Aorta (tissue), 5 donors: ENCODE measurements at regions not wholly inside any gene's neighbourhood (a gene's known extent, or its start where the extent isn't known, plus 50 kb on each side); places are given as distances from the start of the nearest gene placed in this dataset.
"Not testable (repeated sequence)": the region's sequence is repeated elsewhere in the genome, so short reads cannot be mapped to it uniquely, and the experiment has no call there.

Source experiments
- ATAC-seq: fragments of 200-7000 bp; cut with Tn5 transposase; one replicate; pipeline ENCODE4 v1.9.1; 2022; ENCODE audit warnings: moderate library complexity; ENCODE audit not compliant: low FRiP score
- DNase-seq, 2 donors: peaks; one replicate each; pipeline ENCODE4 v3.0.0-alpha.2; 2020
- H3K27ac ChIP-seq, 2 donors: one replicate each; pipeline ENCODE4 v1.5.1; 2013; ENCODE audit warnings: low read length in 2 of 2, mild to moderate bottlenecking in 2 of 2, moderate library complexity in 2 of 2, control low read depth in 1 of 2, inconsistent platforms in 1 of 2, low read depth in 1 of 2
- H3K27me3 ChIP-seq, 2 donors: one replicate each; pipeline ENCODE4 v1.6.1; 2013; ENCODE audit warnings: control low read depth in 1 of 2, low read length in 1 of 2, mild to moderate bottlenecking in 1 of 2, moderate library complexity in 1 of 2; ENCODE audit not compliant: insufficient read depth in 2 of 2, control insufficient read depth in 1 of 2
- H3K36me3 ChIP-seq, 2 donors: one replicate each; pipeline ENCODE4 v1.6.1; 2013; ENCODE audit warnings: control low read depth in 1 of 2, low read length in 1 of 2, mild to moderate bottlenecking in 1 of 2; ENCODE audit not compliant: insufficient read depth in 2 of 2, control insufficient read depth in 1 of 2
- H3K4me1 ChIP-seq, 2 donors: one replicate each; pipeline ENCODE4 v1.6.1; 2013; ENCODE audit warnings: low read length in 2 of 2, control low read depth in 1 of 2, mild to moderate bottlenecking in 1 of 2, moderate library complexity in 1 of 2; ENCODE audit not compliant: insufficient read depth in 2 of 2, control insufficient read depth in 1 of 2
- H3K4me3 ChIP-seq, 2 donors: one replicate each; pipeline ENCODE4 v1.5.1; 2013; ENCODE audit warnings: low read length in 2 of 2, control low read depth in 1 of 2, mild to moderate bottlenecking in 1 of 2
- H3K9me3 ChIP-seq: one replicate; pipeline ENCODE4 v1.6.1; 2013; ENCODE audit warnings: mild to moderate bottlenecking, low read length; ENCODE audit not compliant: control insufficient read depth
- WGBS, 2 donors: extraction: QIAGEN DNeasy Blood & Tissue Kit; methylation state at CpG; one replicate each; pipeline ENCODE4 v1.1.7; 2013; 5-methylcytosine and 5-hydroxymethylcytosine counted together
- intact Hi-C, 2 donors: fragments of 100-400 bp; cut with DNase I; formaldehyde crosslinking; loops; one replicate each; pipeline versions ENCODE4 v1.14.2 to v1.15.0; 2022
- donor health status: healthy with polysubstance abuse.
- donor health status: Bipolar disorder and iron deficiency.
- donor health status: DM: no; HTN: no; CAD: no.
- donor health status: DM: no; HTN: no; CAD: no.
- donor health status: DM: yes; HTN: yes; CAD: no.

GRCh38 chr9:75488719-75489110 is 400.4 kb downstream of the OSTF1 start:
- no peak for ATAC-seq
- intact Hi-C loops, result no loop called here
- 79 to 82% methylated on average over 6 of the region's 6 CpGs for WGBS, 2 donors
- no peak overlapping the region for H3K4me3 ChIP-seq
- no peak for DNase-seq
- H3K9me3 ChIP-seq, result peaks cover 2% of the 10 kb centered on the region
- H3K27ac ChIP-seq, result no peak overlapping the region
- H3K27me3 ChIP-seq, result no peaks in the 10 kb centered on the region
- no peaks in the 10 kb centered on the region for H3K4me1 ChIP-seq
- no peaks in the 10 kb centered on the region for H3K36me3 ChIP-seq

GRCh38 chr9:75490326-75490725 is 400.1 kb upstream of the PCSK5 start:
- Histone ChIP-seq H3K4me1 (no peaks in the 10 kb centered on the region), H3K4me3 (no peak overlapping the region), H3K9me3 (peaks cover 2% of the 10 kb centered on the region), H3K36me3 (no peaks in the 10 kb centered on the region), H3K27ac (no peak overlapping the region), H3K27me3 (no peaks in the 10 kb centered on the region)
- ATAC-seq (no peak), DNase-seq (no peak)
- WGBS, 2 donors, result 75 to 79% methylated on average over 2 of the region's 2 CpGs
- intact Hi-C loops, result no loop called here

- no peak overlapping the region for H3K27ac ChIP-seq
- H3K27me3 ChIP-seq, result no peaks in the 10 kb centered on the region
- DNase-seq (no peak), ATAC-seq (peak; percentile 34)
- no peaks in the 10 kb centered on the region for H3K36me3 ChIP-seq
- H3K4me1 ChIP-seq, result no peaks in the 10 kb centered on the region
- intact Hi-C loops, result no loop called here
- WGBS, 2 donors, result 23 to 34% methylated on average over 1 of the region's 1 CpG
- peaks cover 2% of the 10 kb centered on the region for H3K9me3 ChIP-seq
- no peak overlapping the region for H3K4me3 ChIP-seq
These were observed 398.9 kb upstream of the PCSK5 start for GRCh38 chr9:75491533-75491932.

GRCh38 chr9:75499812-75500211 is 390.7 kb upstream of the PCSK5 start:
- ATAC-seq (no peak), DNase-seq (no peak)
- Histone ChIP-seq H3K27me3 (no peaks in the 10 kb centered on the region), H3K36me3 (no peaks in the 10 kb centered on the region), H3K4me1 (peaks cover 6 to 7% of the 10 kb centered on the region in 2 donors), H3K4me3 (no peak overlapping the region), H3K27ac (no peak overlapping the region), H3K9me3 (no peaks in the 10 kb centered on the region)
- WGBS, 2 donors, result 55 to 67% methylated on average over 4 of the region's 4 CpGs
- intact Hi-C loops, result loop anchor here in 1 of 2 donors (5.0 kb wide), 1 partner anchor 93 kb away; no protein-coding TSS in a partner anchor

- ATAC-seq, result no peak
These were observed 390.0 kb upstream of the PCSK5 start for GRCh38 chr9:75500479-75500878.

GRCh38 chr9:75500940-75501339 is 389.5 kb upstream of the PCSK5 start:
- DNase-seq, H3K27me3 ChIP-seq, H3K27ac ChIP-seq, H3K36me3 ChIP-seq, H3K4me1 ChIP-seq, H3K9me3 ChIP-seq, H3K4me3 ChIP-seq, ATAC-seq: not testable (repeated sequence)
- intact Hi-C loops, result loop anchor here in 1 of 2 donors (5.0 kb wide), 1 partner anchor 94 kb away; no protein-coding TSS in a partner anchor
- WGBS, 2 donors, result 93 to 95% methylated on average over 3 of the region's 3 CpGs

More at GRCh38 chr9:75500479-75500878, 390.0 kb upstream of the PCSK5 start:
- DNase-seq, result no peak
- Histone ChIP-seq H3K4me3 (no peak overlapping the region), H3K27me3 (no peaks in the 10 kb centered on the region), H3K36me3 (no peaks in the 10 kb centered on the region), H3K27ac (no peak overlapping the region), H3K4me1 (peaks cover 7% of the 10 kb centered on the region in 2 donors), H3K9me3 (no peaks in the 10 kb centered on the region)
- WGBS, 2 donors, result 7 to 35% methylated on average over 2 of the region's 2 CpGs
- intact Hi-C loops, result loop anchor here in 1 of 2 donors (5.0 kb wide), 1 partner anchor 93 kb away; no protein-coding TSS in a partner anchor

- no peak for ATAC-seq
- peaks cover 7% of the 10 kb centered on the region in 2 donors for H3K4me1 ChIP-seq
- intact Hi-C loops, result loop anchor here in 1 of 2 donors (5.0 kb wide), 1 partner anchor 97 kb away; no protein-coding TSS in a partner anchor
- no peaks in the 10 kb centered on the region for H3K36me3 ChIP-seq
- H3K27ac ChIP-seq, result no peak overlapping the region
- no peaks in the 10 kb centered on the region for H3K27me3 ChIP-seq
- no peaks in the 10 kb centered on the region for H3K9me3 ChIP-seq
- no peak overlapping the region for H3K4me3 ChIP-seq
- no peak for DNase-seq
These were observed 385.8 kb upstream of the PCSK5 start for GRCh38 chr9:75504721-75505120.

- Histone ChIP-seq H3K9me3 (no peaks in the 10 kb centered on the region), H3K27ac (no peak overlapping the region), H3K36me3 (no peaks in the 10 kb centered on the region), H3K27me3 (no peaks in the 10 kb centered on the region), H3K4me1 (peaks cover 4 to 7% of the 10 kb centered on the region in 2 donors), H3K4me3 (no peak overlapping the region)
- intact Hi-C loops, result no loop called here
- DNase-seq, result no peak
- no peak for ATAC-seq
These were observed 384.8 kb upstream of the PCSK5 start for GRCh38 chr9:75505654-75506053.

GRCh38 chr9:75529463-75529862 is 361.0 kb upstream of the PCSK5 start:
- no peaks in the 10 kb centered on the region for H3K36me3 ChIP-seq
- no peak overlapping the region for H3K4me3 ChIP-seq
- H3K4me1 ChIP-seq, result peaks cover 0 to 9% of the 10 kb centered on the region in 2 donors
- no peak overlapping the region for H3K27ac ChIP-seq
- no peaks in the 10 kb centered on the region for H3K9me3 ChIP-seq
- DNase-seq (no peak), ATAC-seq (no peak)
- intact Hi-C loops, result no loop called here
- no peaks in the 10 kb centered on the region for H3K27me3 ChIP-seq
